ENCODE measurements at regions not wholly inside any gene's neighbourhood (a gene's known extent, or its start where the extent isn't known, plus 50 kb on each side); places are given as distances from the start of the nearest gene placed in this dataset.

DNA sequence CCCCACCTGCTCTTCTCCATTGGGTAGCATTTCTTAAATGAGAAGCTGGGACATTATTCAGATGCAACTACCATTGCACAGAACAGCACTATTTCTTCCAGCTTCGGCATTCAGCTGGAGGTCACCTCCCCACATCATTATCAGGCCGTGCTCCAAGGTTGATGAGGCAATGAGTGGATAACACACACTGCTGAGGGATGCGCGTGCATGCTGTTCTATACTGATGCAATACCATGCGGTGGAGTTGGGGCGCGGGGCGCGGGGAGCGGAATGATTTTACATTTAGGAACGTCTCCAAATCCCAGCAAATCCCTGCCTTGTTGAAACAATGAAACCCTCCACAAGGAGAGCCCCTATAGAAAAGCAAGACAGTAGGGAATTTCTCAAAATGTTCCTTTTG, 283.4 kb downstream of the GRIN2B start:
- BruUV-seq (replicated peaks) = no TSS peak
- TF ChIP-seq POLR2AphosphoS5 (IDR thresholded peaks at IDR 0.05; ENCODE audit: low read depth, low read length) (no peak), SIN3A (IDR thresholded peaks at IDR 0.05; ENCODE audit: borderline replicate concordance, insufficient read depth, low read depth, low read length) (no peak), TCF7L2 (IDR thresholded peaks at IDR 0.05; ENCODE audit: low read depth, low read length) (no peak)
- TF ChIP-seq, protein P1, sequence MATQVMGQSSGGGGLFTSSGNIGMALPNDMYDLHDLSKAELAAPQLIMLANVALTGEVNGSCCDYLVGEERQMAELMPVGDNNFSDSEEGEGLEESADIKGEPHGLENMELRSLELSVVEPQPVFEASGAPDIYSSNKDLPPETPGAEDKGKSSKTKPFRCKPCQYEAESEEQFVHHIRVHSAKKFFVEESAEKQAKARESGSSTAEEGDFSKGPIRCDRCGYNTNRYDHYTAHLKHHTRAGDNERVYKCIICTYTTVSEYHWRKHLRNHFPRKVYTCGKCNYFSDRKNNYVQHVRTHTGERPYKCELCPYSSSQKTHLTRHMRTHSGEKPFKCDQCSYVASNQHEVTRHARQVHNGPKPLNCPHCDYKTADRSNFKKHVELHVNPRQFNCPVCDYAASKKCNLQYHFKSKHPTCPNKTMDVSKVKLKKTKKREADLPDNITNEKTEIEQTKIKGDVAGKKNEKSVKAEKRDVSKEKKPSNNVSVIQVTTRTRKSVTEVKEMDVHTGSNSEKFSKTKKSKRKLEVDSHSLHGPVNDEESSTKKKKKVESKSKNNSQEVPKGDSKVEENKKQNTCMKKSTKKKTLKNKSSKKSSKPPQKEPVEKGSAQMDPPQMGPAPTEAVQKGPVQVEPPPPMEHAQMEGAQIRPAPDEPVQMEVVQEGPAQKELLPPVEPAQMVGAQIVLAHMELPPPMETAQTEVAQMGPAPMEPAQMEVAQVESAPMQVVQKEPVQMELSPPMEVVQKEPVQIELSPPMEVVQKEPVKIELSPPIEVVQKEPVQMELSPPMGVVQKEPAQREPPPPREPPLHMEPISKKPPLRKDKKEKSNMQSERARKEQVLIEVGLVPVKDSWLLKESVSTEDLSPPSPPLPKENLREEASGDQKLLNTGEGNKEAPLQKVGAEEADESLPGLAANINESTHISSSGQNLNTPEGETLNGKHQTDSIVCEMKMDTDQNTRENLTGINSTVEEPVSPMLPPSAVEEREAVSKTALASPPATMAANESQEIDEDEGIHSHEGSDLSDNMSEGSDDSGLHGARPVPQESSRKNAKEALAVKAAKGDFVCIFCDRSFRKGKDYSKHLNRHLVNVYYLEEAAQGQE (IDR thresholded peaks at IDR 0.05; ENCODE audit: insufficient read depth in 1 of 2, low read depth in 2 of 2, low read length in 1 of 2) = no peak
- TF ChIP-seq, protein P2, sequence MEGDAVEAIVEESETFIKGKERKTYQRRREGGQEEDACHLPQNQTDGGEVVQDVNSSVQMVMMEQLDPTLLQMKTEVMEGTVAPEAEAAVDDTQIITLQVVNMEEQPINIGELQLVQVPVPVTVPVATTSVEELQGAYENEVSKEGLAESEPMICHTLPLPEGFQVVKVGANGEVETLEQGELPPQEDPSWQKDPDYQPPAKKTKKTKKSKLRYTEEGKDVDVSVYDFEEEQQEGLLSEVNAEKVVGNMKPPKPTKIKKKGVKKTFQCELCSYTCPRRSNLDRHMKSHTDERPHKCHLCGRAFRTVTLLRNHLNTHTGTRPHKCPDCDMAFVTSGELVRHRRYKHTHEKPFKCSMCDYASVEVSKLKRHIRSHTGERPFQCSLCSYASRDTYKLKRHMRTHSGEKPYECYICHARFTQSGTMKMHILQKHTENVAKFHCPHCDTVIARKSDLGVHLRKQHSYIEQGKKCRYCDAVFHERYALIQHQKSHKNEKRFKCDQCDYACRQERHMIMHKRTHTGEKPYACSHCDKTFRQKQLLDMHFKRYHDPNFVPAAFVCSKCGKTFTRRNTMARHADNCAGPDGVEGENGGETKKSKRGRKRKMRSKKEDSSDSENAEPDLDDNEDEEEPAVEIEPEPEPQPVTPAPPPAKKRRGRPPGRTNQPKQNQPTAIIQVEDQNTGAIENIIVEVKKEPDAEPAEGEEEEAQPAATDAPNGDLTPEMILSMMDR (IDR thresholded peaks at IDR 0.05) = no peak
- ChIA-PET POLR2A (no interaction called here), CTCF (no interaction called here)
- Histone ChIP-seq H3K36me3 (ENCODE audit: control insufficient read depth, insufficient read depth, low read length) (no peaks in the 10 kb centered on the region), H3K27ac (ENCODE audit: low read length) (no peak overlapping the region), H3K4me3 (ENCODE audit: low read depth in 2 of 2, low read length in 2 of 2) (no peak overlapping the region), H3K4me1 (ENCODE audit: control insufficient read depth, insufficient read depth, low read length) (no peaks in the 10 kb centered on the region), H3K27me3 (ENCODE audit: control insufficient read depth, insufficient read depth, low read length) (no peaks in the 10 kb centered on the region), H3K9me3 (ENCODE audit: control insufficient read depth, insufficient read depth, low read depth, low read length) (no peaks in the 10 kb centered on the region)
- in situ Hi-C loops (cut with HindIII; ENCODE audit: low pct_unique_long_range_greater_than_20kb, low sequenced_read_pairs) (no loop called here), intact Hi-C loops (cut with micrococcal nuclease; ENCODE audit: unreplicated experiment) (no loop called here)
- DNase-seq (ENCODE audit: low read depth, low spot score) = no peak
- no peak for ATAC-seq

DNA sequence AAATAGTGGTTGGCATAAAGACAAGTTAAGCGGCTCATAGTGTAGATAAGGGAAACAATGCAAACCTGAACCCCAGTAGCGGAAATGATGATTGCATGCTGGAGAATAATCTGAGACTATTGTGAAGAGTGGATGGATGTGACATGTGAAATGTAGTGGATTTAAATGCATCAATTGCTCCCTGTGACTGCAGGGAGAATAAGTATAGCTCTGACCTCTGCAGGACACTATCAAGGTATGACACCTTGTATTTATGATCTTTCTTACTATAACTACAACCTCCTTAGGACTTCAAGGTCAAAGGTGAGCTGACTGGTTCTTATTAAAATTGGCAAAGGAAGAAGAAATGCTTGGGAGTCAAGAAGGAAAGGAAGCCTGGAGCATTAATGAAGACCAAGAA, 285.6 kb downstream of the GRIN2B start:
- Histone ChIP-seq H3K27me3 (ENCODE audit: control insufficient read depth, insufficient read depth, low read length) (no peaks in the 10 kb centered on the region), H3K4me3 (ENCODE audit: low read depth in 2 of 2, low read length in 2 of 2) (no peak overlapping the region), H3K9me3 (ENCODE audit: control insufficient read depth, insufficient read depth, low read depth, low read length) (no peaks in the 10 kb centered on the region), H3K36me3 (ENCODE audit: control insufficient read depth, insufficient read depth, low read length) (no peaks in the 10 kb centered on the region), H3K4me1 (ENCODE audit: control insufficient read depth, insufficient read depth, low read length) (no peaks in the 10 kb centered on the region), H3K27ac (ENCODE audit: low read length) (no peak overlapping the region)
- no TSS peak for BruUV-seq (replicated peaks)
- ChIA-PET POLR2A (no interaction called here), CTCF (no interaction called here)
- no peak for ATAC-seq
- in situ Hi-C loops (cut with HindIII; ENCODE audit: low pct_unique_long_range_greater_than_20kb, low sequenced_read_pairs) = no loop called here
- intact Hi-C loops (cut with micrococcal nuclease; ENCODE audit: unreplicated experiment) = no loop called here
- DNase-seq (ENCODE audit: low read depth, low spot score) = no peak
- TF ChIP-seq SIN3A (IDR thresholded peaks at IDR 0.05; ENCODE audit: borderline replicate concordance, insufficient read depth, low read depth, low read length) (no peak), POLR2AphosphoS5 (IDR thresholded peaks at IDR 0.05; ENCODE audit: low read depth, low read length) (no peak), TCF7L2 (IDR thresholded peaks at IDR 0.05; ENCODE audit: low read depth, low read length) (no peak)
- TF ChIP-seq, protein P1 (IDR thresholded peaks at IDR 0.05; ENCODE audit: insufficient read depth in 1 of 2, low read depth in 2 of 2, low read length in 1 of 2) = no peak

Measured in Panc1 (cell line).